PC-3 (cell line): ENCODE measurements at regions not wholly inside any gene's neighbourhood (a gene's known extent, or its start where the extent isn't known, plus 50 kb on each side); places are given as distances from the start of the nearest gene placed in this dataset.
A peak's percentile ranks its signal among the peaks of the same experiment; 100 is the strongest.

Experiments used
- ATAC-seq: fragments of 200-7000 bp; cut with Tn5 transposase; 2 replicates; pipeline ENCODE4 v1.9.1; 2020; ENCODE audit warnings: mild to moderate bottlenecking, moderate library complexity
- BruUV-seq: library from RNA; stranded (reverse); fragments of 400-500 nt; replicated peaks from 2 replicates; lab custom pipeline; 2021; lab: Mats Ljungman, UMichigan
- CTCF ChIA-PET: fragments of 300-600 bp; sonication (Branson Sonifier 250); formaldehyde crosslinking; loops from one replicate; lab custom pipeline; 2022; ENCODE audit warnings: antibody characterized with exemption; lab: Charles Lee
- POLR2A ChIA-PET: fragments of 300-600 bp; sonication (Branson Sonifier 250); formaldehyde crosslinking; loops from one replicate; lab custom pipeline; 2022; ENCODE audit warnings: antibody characterized with exemption; ENCODE audit not compliant: unreplicated experiment; lab: Charles Lee
- DNase-seq: peaks from one replicate; pipeline ENCODE4 v3.0.0-alpha.2; 2015
- H2AFZ ChIP-seq: fragments of 300-600 bp; sonication (generic); 2 replicates; pipeline ENCODE4 v1.6.0; 2016; ENCODE audit warnings: antibody characterized with exemption, low read length
- H3F3A ChIP-seq: fragments of 300-600 bp; sonication (generic); one replicate; pipeline ENCODE4 v1.6.0; 2017; ENCODE audit warnings: antibody characterized with exemption, low read length, control low read depth, mild to moderate bottlenecking; ENCODE audit not compliant: unreplicated experiment
- H3K27ac ChIP-seq: fragments of 300-600 bp; sonication (generic); 2 replicates; pipeline ENCODE4 v1.5.1; 2016; ENCODE audit warnings: mild to moderate bottlenecking, low read length
- H3K27me3 ChIP-seq: fragments of 300-600 bp; sonication (generic); 2 replicates; pipeline ENCODE4 v1.6.1; 2016; ENCODE audit warnings: low read length, mixed read lengths
- H3K36me3 ChIP-seq: fragments of 300-600 bp; sonication (generic); 2 replicates; pipeline ENCODE4 v1.6.1; 2016; ENCODE audit warnings: low read depth, mixed run types, low read length, mixed read lengths
- H3K4me1 ChIP-seq: fragments of 300-600 bp; sonication (generic); 2 replicates; pipeline ENCODE4 v1.5.1; 2016; ENCODE audit warnings: low read length; ENCODE audit not compliant: insufficient read depth
- H3K4me2 ChIP-seq: fragments of 300-600 bp; sonication (generic); 2 replicates; pipeline ENCODE4 v1.6.0; 2016; ENCODE audit warnings: low read length
- H3K4me3 ChIP-seq: fragments of 300-600 bp; sonication (generic); 2 replicates; pipeline ENCODE4 v1.5.1; 2016; ENCODE audit warnings: mild to moderate bottlenecking, low read length, mixed read lengths
- H3K79me2 ChIP-seq: fragments of 300-600 bp; sonication (generic); 2 replicates; pipeline ENCODE4 v1.6.1; 2017; ENCODE audit warnings: low read length, mixed read lengths
- H3K9ac ChIP-seq: fragments of 300-600 bp; sonication (generic); 2 replicates; pipeline ENCODE4 v1.6.0; 2016; ENCODE audit warnings: mild to moderate bottlenecking, low read length
- H3K9me2 ChIP-seq: fragments of 300-600 bp; sonication (generic); replicated peaks from 2 replicates; pipeline ENCODE4 v1.6.1; 2016; ENCODE audit warnings: mixed run types, low read length, mixed read lengths
- H3K9me3 ChIP-seq: fragments of 300-600 bp; sonication (generic); 2 replicates; pipeline ENCODE4 v1.6.1; 2016; ENCODE audit warnings: low read length, mixed read lengths
- H4K20me1 ChIP-seq: fragments of 300-600 bp; sonication (generic); 2 replicates; pipeline ENCODE4 v1.6.1; 2016; ENCODE audit warnings: low read length, mixed read lengths
- EZH2 ChIP-seq: fragments of 300-600 bp; sonication (generic); IDR thresholded peaks from one replicate; pipeline ENCODE4 v1.6.1; 2017; ENCODE audit warnings: antibody characterized with exemption, mild to moderate bottlenecking, low read length; ENCODE audit not compliant: unreplicated experiment
- EZH2phosphoT487 ChIP-seq: fragments of 300-600 bp; sonication (generic); IDR thresholded peaks from 2 replicates; pipeline ENCODE4 v1.6.1; 2018; ENCODE audit warnings: mild to moderate bottlenecking, antibody characterized with exemption, low read length, borderline replicate concordance
- intact Hi-C: fragments of 100-400 bp; cut with micrococcal nuclease; formaldehyde crosslinking; loops from 2 replicates; pipeline ENCODE4 v1.9.0; 2023
- TF ChIP-seq, protein P1 (sequence below): fragments of 300-600 bp; sonication (generic); conservative IDR thresholded peaks from 2 replicates; pipeline ENCODE4 v1.5.1; 2017; ENCODE audit warnings: antibody characterized with exemption, low read depth, mild to moderate bottlenecking, low read length

DNA sequence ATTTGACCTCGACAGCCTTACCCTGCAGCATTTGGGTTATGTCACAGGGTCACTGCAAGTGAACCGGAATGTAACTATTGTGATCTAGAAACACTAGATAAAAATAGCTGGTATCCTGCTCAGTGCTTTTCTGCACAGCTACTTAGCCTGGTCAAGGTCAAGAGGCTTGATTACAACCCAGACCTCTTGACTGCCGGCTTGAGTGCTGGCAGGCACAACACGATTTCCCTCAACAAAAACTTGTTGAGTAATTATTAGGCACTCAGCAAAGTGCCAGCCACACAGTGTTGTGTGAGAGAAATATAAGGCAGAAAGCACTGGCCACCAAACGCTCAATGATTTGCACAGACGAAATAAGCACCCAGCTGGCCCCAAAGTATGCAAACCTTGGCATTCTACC, 156.7 kb downstream of the NUAK1 start:
- H3K27ac ChIP-seq: no peak overlapping the region
- intact Hi-C loops: no loop called here
- H3K9me3 ChIP-seq: no peaks in the 10 kb centered on the region
- DNase-seq (no peak), ATAC-seq (no peak)
- H3K27me3 ChIP-seq: no peaks in the 10 kb centered on the region
- no peaks in the 10 kb centered on the region for H3K79me2 ChIP-seq
- no peak overlapping the region for H3K9ac ChIP-seq
- no peak for TF ChIP-seq EZH2phosphoT487
- TF ChIP-seq, protein P1, sequence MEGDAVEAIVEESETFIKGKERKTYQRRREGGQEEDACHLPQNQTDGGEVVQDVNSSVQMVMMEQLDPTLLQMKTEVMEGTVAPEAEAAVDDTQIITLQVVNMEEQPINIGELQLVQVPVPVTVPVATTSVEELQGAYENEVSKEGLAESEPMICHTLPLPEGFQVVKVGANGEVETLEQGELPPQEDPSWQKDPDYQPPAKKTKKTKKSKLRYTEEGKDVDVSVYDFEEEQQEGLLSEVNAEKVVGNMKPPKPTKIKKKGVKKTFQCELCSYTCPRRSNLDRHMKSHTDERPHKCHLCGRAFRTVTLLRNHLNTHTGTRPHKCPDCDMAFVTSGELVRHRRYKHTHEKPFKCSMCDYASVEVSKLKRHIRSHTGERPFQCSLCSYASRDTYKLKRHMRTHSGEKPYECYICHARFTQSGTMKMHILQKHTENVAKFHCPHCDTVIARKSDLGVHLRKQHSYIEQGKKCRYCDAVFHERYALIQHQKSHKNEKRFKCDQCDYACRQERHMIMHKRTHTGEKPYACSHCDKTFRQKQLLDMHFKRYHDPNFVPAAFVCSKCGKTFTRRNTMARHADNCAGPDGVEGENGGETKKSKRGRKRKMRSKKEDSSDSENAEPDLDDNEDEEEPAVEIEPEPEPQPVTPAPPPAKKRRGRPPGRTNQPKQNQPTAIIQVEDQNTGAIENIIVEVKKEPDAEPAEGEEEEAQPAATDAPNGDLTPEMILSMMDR: no peak
- no peak for TF ChIP-seq EZH2
- no peaks in the 10 kb centered on the region for H3K36me3 ChIP-seq
- no peak overlapping the region for H3K4me3 ChIP-seq
- H3K4me1 ChIP-seq: no peaks in the 10 kb centered on the region
- H2AFZ ChIP-seq: no peak overlapping the region
- ChIA-PET CTCF (no interaction called here), POLR2A (no interaction called here)
- no peaks in the 10 kb centered on the region for H3F3A ChIP-seq
- no peaks in the 10 kb centered on the region for H3K9me2 ChIP-seq
- no TSS peak for BruUV-seq
- H3K4me2 ChIP-seq: no peak overlapping the region
- no peaks in the 10 kb centered on the region for H4K20me1 ChIP-seq

DNA sequence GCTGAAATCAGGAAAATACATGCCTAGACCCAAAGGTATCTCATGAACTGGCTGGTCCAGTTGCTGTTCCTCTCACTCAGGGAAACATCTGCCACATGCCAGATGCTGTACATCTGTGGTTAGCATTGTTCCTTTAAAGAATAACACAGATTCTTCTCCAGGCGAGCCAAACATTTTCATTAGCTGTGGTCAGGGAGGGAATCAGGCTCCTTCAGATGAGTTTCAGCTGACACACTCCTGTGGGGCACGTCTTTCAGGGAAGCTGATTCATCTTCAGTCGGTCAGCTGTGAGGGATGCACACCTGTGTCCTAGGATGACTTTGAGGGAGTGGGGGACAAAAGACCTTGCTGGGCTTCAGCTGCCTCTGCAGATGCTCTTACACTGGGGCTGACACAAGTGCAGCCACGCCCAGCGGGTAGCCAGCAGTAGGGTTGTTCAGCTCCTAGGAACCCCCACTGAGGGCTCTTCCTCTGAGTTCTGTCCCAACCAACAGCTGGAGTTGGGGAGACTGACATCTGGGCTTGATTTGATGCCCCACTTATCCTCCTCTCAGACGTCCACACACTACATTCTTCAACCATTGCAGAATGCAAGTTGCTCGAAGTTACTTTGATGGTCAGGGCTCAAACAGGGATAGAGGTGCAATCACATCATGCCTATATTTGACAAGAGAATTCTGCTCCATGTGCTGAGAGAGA, 155.0 kb downstream of the NUAK1 start:
- Histone ChIP-seq H3K27ac (no peak overlapping the region), H3K4me1 (no peaks in the 10 kb centered on the region), H4K20me1 (no peaks in the 10 kb centered on the region), H3K4me2 (no peak overlapping the region), H3K36me3 (no peaks in the 10 kb centered on the region), H3K9me3 (no peaks in the 10 kb centered on the region), H3K9ac (no peak overlapping the region), H3K4me3 (no peak overlapping the region), H2AFZ (no peak overlapping the region), H3K9me2 (no peaks in the 10 kb centered on the region), H3F3A (no peaks in the 10 kb centered on the region), H3K27me3 (no peaks in the 10 kb centered on the region), H3K79me2 (no peaks in the 10 kb centered on the region)
- no TSS peak for BruUV-seq
- TF ChIP-seq EZH2 (no peak), EZH2phosphoT487 (no peak)
- TF ChIP-seq, protein P1: no peak
- DNase-seq (peak; percentile 58), ATAC-seq (0 out of 2 replicates have a peak, but pooled peaks have one; percentile 13)
- POLR2A ChIA-PET: no interaction called here
- intact Hi-C loops: no loop called here
- CTCF ChIA-PET: no interaction called here

DNA sequence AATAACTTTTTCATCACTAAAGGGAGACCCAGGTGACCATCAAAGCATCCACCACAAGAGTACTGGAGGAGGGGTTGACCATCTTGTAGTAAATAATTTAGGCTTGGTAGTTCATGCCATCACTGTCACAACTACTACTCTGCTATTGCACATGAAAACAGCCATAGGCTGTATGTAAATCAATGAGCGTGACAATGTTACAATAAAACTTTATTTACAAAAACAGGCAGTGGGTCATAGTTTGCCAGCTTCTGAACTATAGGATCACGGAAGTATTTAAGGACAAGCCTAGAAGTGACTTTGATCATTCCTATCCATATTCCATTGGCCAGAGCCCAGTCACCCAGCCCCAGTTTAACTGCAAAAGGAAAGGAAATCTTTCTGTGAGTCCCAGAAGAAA, 153.4 kb downstream of the NUAK1 start:
- no TSS peak for BruUV-seq

More for the DNA sequence above, 153.4 kb downstream of the NUAK1 start:
- Histone ChIP-seq H3K9me2 (no peaks in the 10 kb centered on the region), H3K4me2 (no peak overlapping the region), H3K9ac (no peak overlapping the region), H3K9me3 (no peaks in the 10 kb centered on the region), H4K20me1 (no peaks in the 10 kb centered on the region), H3K27ac (no peak overlapping the region), H3K79me2 (no peaks in the 10 kb centered on the region), H3K4me1 (no peaks in the 10 kb centered on the region), H3K4me3 (no peak overlapping the region), H2AFZ (no peak overlapping the region), H3K36me3 (no peaks in the 10 kb centered on the region), H3F3A (no peaks in the 10 kb centered on the region), H3K27me3 (no peaks in the 10 kb centered on the region)
- ChIA-PET CTCF (no interaction called here), POLR2A (no interaction called here)
- DNase-seq (no peak), ATAC-seq (no peak)
- TF ChIP-seq, protein P1: no peak
- TF ChIP-seq EZH2: no peak
- no peak for TF ChIP-seq EZH2phosphoT487
- intact Hi-C loops: no loop called here
